Coronary artery (tissue), 2 donors: ENCODE measurements at regions not wholly inside any gene's neighbourhood (a gene's known extent, or its start where the extent isn't known, plus 50 kb on each side); places are given as distances from the start of the nearest gene placed in this dataset.
"Not testable (repeated sequence)": the region's sequence is repeated elsewhere in the genome, so short reads cannot be mapped to it uniquely, and the experiment has no call there.

ENCODE experiments used
- DNase-seq: peaks from one replicate; pipeline ENCODE4 v3.0.0-alpha.2; 2017; ENCODE audit warnings: low spot score
- H3K27ac ChIP-seq, 2 donors: fragments of 200-600 bp; sonication (generic); one replicate each; pipeline ENCODE4 v1.5.1; 2016 to 2019
- H3K4me3 ChIP-seq: fragments of 200-600 bp; sonication (generic); 2 replicates; pipeline ENCODE4 v1.5.1; 2016; ENCODE audit warnings: mild to moderate bottlenecking, moderate library complexity
- TF ChIP-seq, protein P1 (sequence below): fragments of 200-600 bp; sonication (generic); IDR thresholded peaks from one replicate; pipeline ENCODE4 v1.5.1; 2019; ENCODE audit warnings: antibody characterized with exemption

DNA sequence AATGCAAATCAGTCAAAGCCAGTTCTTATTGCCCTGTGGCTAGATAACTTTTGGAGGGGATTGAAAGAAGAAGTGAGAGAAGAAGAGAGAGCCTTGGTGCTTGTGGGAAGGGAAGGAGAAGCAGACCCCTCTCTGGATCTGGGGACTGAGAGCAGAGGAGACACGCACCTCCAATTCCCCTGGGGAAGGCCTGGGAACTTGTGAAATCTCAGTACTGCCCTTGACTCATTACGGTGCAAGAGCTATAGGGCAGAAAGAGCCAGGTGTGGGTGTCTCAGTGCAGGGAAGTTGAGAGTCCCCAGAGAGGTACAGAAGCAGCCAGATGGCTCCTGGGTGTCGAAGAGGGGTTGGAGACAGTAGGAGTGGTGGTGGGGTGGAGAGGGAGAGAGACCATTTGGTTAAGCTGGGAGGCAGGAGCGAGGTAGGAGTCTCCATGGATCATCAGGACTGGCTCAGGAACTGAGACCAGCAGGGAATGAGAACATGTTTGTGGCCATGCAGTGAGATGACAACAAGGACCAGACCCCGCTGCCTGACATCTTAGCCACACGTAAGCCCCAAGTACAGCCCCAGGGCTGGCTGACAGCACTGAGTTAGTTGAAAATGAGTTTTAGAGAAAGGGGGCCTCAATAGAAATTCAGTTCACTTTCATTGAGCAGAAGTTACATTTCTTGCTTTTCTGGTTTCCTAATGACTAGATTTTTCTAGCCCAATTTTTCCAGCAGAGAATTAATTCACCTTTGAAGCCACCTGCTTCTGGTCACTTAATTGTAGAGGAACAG, 238.2 kb downstream of the BUB3 start:
- Histone ChIP-seq H3K4me3 (no peak overlapping the region), H3K27ac (no peak overlapping the region)
- DNase-seq, result no peak
- TF ChIP-seq, protein P1, sequence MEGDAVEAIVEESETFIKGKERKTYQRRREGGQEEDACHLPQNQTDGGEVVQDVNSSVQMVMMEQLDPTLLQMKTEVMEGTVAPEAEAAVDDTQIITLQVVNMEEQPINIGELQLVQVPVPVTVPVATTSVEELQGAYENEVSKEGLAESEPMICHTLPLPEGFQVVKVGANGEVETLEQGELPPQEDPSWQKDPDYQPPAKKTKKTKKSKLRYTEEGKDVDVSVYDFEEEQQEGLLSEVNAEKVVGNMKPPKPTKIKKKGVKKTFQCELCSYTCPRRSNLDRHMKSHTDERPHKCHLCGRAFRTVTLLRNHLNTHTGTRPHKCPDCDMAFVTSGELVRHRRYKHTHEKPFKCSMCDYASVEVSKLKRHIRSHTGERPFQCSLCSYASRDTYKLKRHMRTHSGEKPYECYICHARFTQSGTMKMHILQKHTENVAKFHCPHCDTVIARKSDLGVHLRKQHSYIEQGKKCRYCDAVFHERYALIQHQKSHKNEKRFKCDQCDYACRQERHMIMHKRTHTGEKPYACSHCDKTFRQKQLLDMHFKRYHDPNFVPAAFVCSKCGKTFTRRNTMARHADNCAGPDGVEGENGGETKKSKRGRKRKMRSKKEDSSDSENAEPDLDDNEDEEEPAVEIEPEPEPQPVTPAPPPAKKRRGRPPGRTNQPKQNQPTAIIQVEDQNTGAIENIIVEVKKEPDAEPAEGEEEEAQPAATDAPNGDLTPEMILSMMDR, result no peak

DNA sequence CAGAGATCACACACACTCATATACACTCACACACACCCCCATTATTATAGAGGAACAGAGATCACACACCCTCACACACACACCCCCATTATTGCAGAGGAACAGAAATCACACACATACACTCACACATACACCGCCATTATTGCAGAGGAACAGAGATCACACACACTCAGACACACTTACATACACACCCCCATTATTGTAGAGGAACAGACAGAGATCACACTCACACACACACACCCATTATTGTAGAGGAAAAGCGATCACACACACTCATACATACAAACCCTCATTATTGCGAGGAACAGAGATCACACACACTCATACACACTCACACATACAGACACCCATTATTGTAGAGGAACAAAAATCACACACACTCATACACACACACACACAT, 239.0 kb downstream of the BUB3 start:
- TF ChIP-seq, protein P1, result no peak
- DNase-seq, result no peak
- no peak overlapping the region for H3K27ac ChIP-seq
- no peak overlapping the region for H3K4me3 ChIP-seq

DNA sequence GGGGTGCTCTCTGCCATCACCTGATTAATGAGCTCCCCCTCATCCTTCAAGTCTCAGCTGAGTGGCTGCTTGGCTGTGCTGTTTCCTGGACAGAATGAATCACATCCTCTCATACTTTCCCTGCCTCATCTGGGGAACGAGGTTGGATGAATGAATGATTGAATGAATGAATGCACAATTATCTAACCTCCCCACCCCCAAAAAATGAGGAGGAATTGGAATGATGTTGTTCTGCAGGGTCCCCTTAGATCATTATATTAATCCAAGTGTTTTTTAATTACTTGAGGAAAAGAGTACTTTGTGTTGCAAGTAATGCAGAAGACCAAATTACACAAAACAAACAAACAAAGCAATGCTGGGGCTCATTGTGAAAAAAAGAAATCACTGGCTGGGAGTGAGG, 240.2 kb downstream of the BUB3 start:
- H3K27ac ChIP-seq, result no peak overlapping the region

DNA sequence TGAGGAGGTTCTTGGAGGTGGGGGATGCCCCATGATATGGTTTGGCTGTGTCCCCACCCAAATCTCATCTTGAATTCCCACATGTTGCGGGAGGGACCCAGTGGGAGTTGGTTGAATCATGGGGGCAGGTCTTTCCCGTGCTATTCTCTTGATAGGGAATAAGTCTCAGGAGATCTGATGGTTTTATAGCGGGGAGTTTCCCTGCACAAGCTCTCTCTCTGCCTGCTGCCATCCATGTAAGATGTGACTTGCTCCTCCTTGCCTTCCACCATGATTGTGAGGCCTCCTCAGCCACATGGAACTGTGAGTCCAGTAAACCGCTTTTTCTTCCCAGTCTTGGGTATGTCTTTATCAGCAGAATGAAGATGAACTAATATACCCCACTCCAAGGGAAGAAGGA, 241.0 kb downstream of the BUB3 start:
- H3K4me3 ChIP-seq, DNase-seq, H3K27ac ChIP-seq: not testable (repeated sequence)

More for the DNA sequence above, 240.2 kb downstream of the BUB3 start:
- TF ChIP-seq, protein P1, result no peak
- DNase-seq, result no peak
- no peak overlapping the region for H3K4me3 ChIP-seq

DNA sequence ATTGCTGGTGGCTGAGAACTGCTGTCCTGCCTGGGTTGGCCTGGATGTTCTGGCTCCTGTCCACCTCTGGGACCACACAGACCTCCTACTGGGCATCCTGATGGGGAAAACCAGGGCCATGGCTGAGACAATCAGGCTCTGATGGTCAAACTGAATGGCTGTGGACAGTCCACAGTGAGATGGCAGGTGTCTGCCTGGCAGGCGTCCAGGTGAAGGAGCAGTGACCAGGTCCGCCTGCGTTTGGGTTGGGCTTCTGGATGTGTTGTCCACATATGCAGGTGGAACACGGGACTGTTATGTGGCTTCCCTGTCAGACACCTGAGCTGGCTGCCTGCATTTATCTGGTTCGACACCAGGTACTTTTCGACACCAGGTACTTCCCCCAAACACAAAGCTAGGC, 241.7 kb downstream of the BUB3 start:
- no peak overlapping the region for H3K27ac ChIP-seq
- DNase-seq, result no peak
- TF ChIP-seq, protein P1, result no peak
- H3K4me3 ChIP-seq, result no peak overlapping the region

DNA sequence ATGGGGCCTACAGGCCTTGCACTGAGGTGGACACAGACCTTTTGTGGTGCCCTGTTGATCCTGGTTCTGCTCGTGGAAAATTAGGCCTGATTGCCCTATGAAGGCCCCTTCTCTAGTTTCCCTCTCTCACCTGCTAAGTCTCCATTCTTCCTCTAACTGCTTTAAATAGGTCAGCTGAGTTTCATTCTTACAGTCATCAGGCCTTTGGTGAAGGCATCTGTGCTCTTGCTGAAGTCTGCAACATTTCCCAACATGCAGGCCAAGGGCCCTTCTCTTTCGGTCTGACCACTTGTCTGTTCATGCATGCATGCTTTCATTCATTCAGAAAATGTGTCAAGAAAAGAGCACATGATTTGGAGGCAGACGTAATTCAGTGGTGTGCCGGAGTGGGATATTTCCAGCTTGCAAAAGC, 244.0 kb downstream of the BUB3 start:
- no peak overlapping the region for H3K27ac ChIP-seq
- no peak for DNase-seq
- TF ChIP-seq, protein P1, result no peak
- no peak overlapping the region for H3K4me3 ChIP-seq

DNA sequence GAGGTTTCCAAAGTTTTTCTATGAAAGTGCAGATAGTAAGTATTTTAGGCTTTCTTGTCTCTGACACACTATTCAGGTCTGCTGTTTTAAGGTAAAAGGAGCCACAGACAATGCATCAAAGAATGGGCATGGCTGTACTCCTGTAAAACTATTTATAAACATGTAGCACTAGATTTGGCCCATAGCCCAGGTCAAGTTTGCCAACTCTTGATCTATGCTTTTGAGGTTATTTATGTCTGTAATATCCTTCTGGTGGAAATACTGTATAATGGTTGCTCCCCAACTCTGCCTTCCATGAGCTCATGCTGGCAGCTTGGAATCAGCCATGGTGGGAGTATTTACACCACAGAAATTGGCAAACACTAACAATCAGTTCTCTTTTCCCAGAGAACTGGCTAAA, 244.6 kb downstream of the BUB3 start:
- TF ChIP-seq, protein P1, result no peak
- H3K27ac ChIP-seq, result no peak overlapping the region
- no peak overlapping the region for H3K4me3 ChIP-seq
- no peak for DNase-seq
